Endothelial cell of umbilical vein (primary cell): ENCODE measurements at regions not wholly inside any gene's neighbourhood (a gene's known extent, or its start where the extent isn't known, plus 50 kb on each side); places are given as distances from the start of the nearest gene placed in this dataset.

Source experiments
- CTCF ChIP-seq, 2 donors: IDR thresholded peaks; 1 replicate in 1 of 2; 2 replicates in 1 of 2; pipeline ENCODE4 v1.5.1; 2011; ENCODE audit warnings: low read length in 2 of 2, mild to moderate bottlenecking in 2 of 2, moderate library complexity in 2 of 2, control low read depth in 1 of 2, inconsistent platforms in 1 of 2, low read depth in 1 of 2; ENCODE audit not compliant: insufficient read depth in 1 of 2; ENCODE audit errors: extremely low read depth in 1 of 2
- EZH2 ChIP-seq: IDR thresholded peaks from 2 replicates; pipeline ENCODE4 v1.6.1; 2012; ENCODE audit warnings: borderline replicate concordance, low read depth, mild to moderate bottlenecking, moderate library complexity, low read length, inconsistent platforms; ENCODE audit not compliant: severe bottlenecking
- JUN ChIP-seq: IDR thresholded peaks from 2 replicates; pipeline ENCODE4 v1.6.1; 2011; ENCODE audit warnings: borderline replicate concordance, low read depth; ENCODE audit not compliant: insufficient read length, insufficient read depth
- MAX ChIP-seq: IDR thresholded peaks from 2 replicates; pipeline ENCODE4 v1.6.1; 2011; ENCODE audit not compliant: insufficient read depth, insufficient read length
- MYC ChIP-seq: IDR thresholded peaks from one replicate; pipeline ENCODE4 v1.6.1; 2011; ENCODE audit warnings: mild to moderate bottlenecking, low read depth, low read length
- POLR2A ChIP-seq: IDR thresholded peaks from 2 replicates; pipeline ENCODE4 v1.6.1; 2012; ENCODE audit warnings: low read depth, mild to moderate bottlenecking, control low read depth, low read length
- POLR2AphosphoS5 ChIP-seq: IDR thresholded peaks from 2 replicates; pipeline ENCODE4 v1.6.1; 2012; ENCODE audit warnings: low read depth, mild to moderate bottlenecking, control low read depth, low read length, moderate library complexity; ENCODE audit not compliant: insufficient read depth

- TF ChIP-seq POLR2AphosphoS5 = no peak
- no peak for TF ChIP-seq EZH2
- no peak for TF ChIP-seq CTCF (IDR thresholded peaks at IDR 0.05; ENCODE audit: extremely low read depth in 1 of 2, insufficient read depth in 1 of 2, low read depth in 1 of 2, low read length in 2 of 2)
- TF ChIP-seq POLR2A = no peak
- no peak for TF ChIP-seq MYC
- TF ChIP-seq MAX = no peak
- no peak for TF ChIP-seq JUN
Observed at GRCh38 chr5:18057725-18058124, 423.5 kb downstream of the TAF11L14 start.
